CD8-positive, alpha-beta memory T cell (primary cell): ENCODE measurements at regions not wholly inside any gene's neighbourhood (a gene's known extent, or its start where the extent isn't known, plus 50 kb on each side); places are given as distances from the start of the nearest gene placed in this dataset.
"Not testable (repeated sequence)": the region's sequence is repeated elsewhere in the genome, so short reads cannot be mapped to it uniquely, and the experiment has no call there.

Experiments used
- CTCF ChIA-PET: fragments of 350-600 bp; sonication (Branson Sonifier 250); formaldehyde crosslinking; loops from one replicate; lab custom pipeline; 2021; ENCODE audit warnings: antibody characterized with exemption; lab: Charles Lee
- POLR2A ChIA-PET: fragments of 350-600 bp; sonication (Branson Sonifier 250); formaldehyde crosslinking; loops from one replicate; lab custom pipeline; 2021; ENCODE audit warnings: antibody characterized with exemption; lab: Charles Lee
- DNase-seq, 5 donors: peaks; one replicate each; pipeline versions ENCODE4 v3.0.0 to v3.0.0-alpha.2; 2020 to 2022; ENCODE audit warnings: mixed read lengths in 1 of 5
- H3K27ac ChIP-seq: one replicate; pipeline ENCODE4 v1.7.0; 2013; ENCODE audit warnings: low read depth, mild to moderate bottlenecking, low read length, moderate library complexity
- H3K27me3 ChIP-seq: 2 replicates; pipeline ENCODE4 v1.7.0; 2013; ENCODE audit warnings: low read length, mild to moderate bottlenecking; ENCODE audit not compliant: insufficient read depth, poor library complexity, severe bottlenecking
- H3K36me3 ChIP-seq: 2 replicates; pipeline ENCODE4 v1.7.0; 2013; ENCODE audit warnings: mild to moderate bottlenecking, low read length, moderate library complexity; ENCODE audit not compliant: insufficient read depth
- H3K4me1 ChIP-seq: 2 replicates; pipeline ENCODE4 v1.7.0; 2013; ENCODE audit warnings: mild to moderate bottlenecking, low read length, moderate library complexity; ENCODE audit not compliant: insufficient read depth
- H3K4me3 ChIP-seq: 2 replicates; pipeline ENCODE4 v1.7.0; 2013; ENCODE audit warnings: mild to moderate bottlenecking, low read length
- H3K9me3 ChIP-seq: 2 replicates; pipeline ENCODE4 v1.7.0; 2013; ENCODE audit warnings: mild to moderate bottlenecking, low read length
- H3K27ac Mint-ChIP-seq, 8 donors: one replicate each; pipeline ENCODE4 v1.8.0; 2020 to 2021; ENCODE audit warnings: mixed read lengths in 8 of 8, mild to moderate bottlenecking in 6 of 8, inconsistent platforms in 3 of 8, moderate library complexity in 3 of 8
- H3K27me3 Mint-ChIP-seq, 2 donors: one replicate each; pipeline ENCODE4 v1.8.0; 2020 to 2021; ENCODE audit warnings: mixed read lengths in 2 of 2, mild to moderate bottlenecking in 1 of 2, moderate library complexity in 1 of 2
- H3K36me3 Mint-ChIP-seq, 3 donors: one replicate each; pipeline ENCODE4 v1.8.0; 2020 to 2021; ENCODE audit warnings: mixed read lengths in 3 of 3, inconsistent platforms in 1 of 3, mild to moderate bottlenecking in 1 of 3
- H3K4me1 Mint-ChIP-seq, 3 donors: one replicate each; pipeline ENCODE4 v1.8.0; 2020 to 2021; ENCODE audit warnings: mixed read lengths in 3 of 3, inconsistent platforms in 1 of 3, mild to moderate bottlenecking in 1 of 3
- H3K4me3 Mint-ChIP-seq, 7 donors: one replicate each; pipeline ENCODE4 v1.8.0; 2020 to 2021; ENCODE audit warnings: mixed read lengths in 7 of 7, mild to moderate bottlenecking in 6 of 7, moderate library complexity in 4 of 7, inconsistent platforms in 2 of 7
- H3K9me3 Mint-ChIP-seq, 5 donors: one replicate each; pipeline ENCODE4 v1.8.0; 2020 to 2022; ENCODE audit warnings: mixed read lengths in 5 of 5, mild to moderate bottlenecking in 3 of 5, moderate library complexity in 2 of 5, inconsistent platforms in 1 of 5

GRCh38 chr1:99496067-99496466, 149.8 kb upstream of the PALMD start:
- no peaks in the 10 kb centered on the region for H3K9me3 ChIP-seq
- peak overlapping the region in 1 of 7 donors; percentile 4 for H3K4me3 Mint-ChIP-seq

DNA sequence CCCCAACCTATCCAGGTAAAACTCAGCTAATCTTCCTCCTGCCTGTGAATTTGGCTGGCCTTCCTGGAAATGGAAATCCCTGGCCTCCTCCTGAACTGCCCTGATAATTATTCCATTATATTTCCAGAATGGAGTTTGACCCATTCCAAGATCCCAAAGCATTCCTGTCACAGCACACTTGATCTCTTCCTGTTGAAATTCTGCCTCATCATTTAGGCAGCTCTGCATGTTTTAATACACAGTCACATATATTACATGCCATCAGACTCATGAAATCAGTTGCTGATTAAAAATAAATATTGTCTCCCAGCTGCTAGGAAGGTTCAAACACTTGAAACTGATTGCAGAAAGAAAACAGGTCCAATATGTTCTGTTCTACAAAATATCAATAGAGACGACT, 148.2 kb upstream of the PALMD start:
- H3K4me1 Mint-ChIP-seq = no peaks in the 10 kb centered on the region

More at GRCh38 chr1:99496067-99496466, 149.8 kb upstream of the PALMD start:
- POLR2A ChIA-PET = no interaction called here
- CTCF ChIA-PET = no interaction called here
- Mint-ChIP-seq H3K27me3 (peaks cover 0 to 2% of the 10 kb centered on the region in 2 donors), H3K36me3 (no peaks in the 10 kb centered on the region), H3K9me3 (no peaks in the 10 kb centered on the region), H3K4me1 (no peaks in the 10 kb centered on the region), H3K27ac (no peak overlapping the region)
- no peak for DNase-seq
- no peaks in the 10 kb centered on the region for H3K4me1 ChIP-seq
- H3K4me3 ChIP-seq = no peak overlapping the region
- H3K27me3 ChIP-seq = no peaks in the 10 kb centered on the region
- H3K36me3 ChIP-seq = no peaks in the 10 kb centered on the region
- no peak overlapping the region for H3K27ac ChIP-seq

GRCh38 chr1:99500541-99500940, 145.4 kb upstream of the PALMD start:
- H3K27ac ChIP-seq = no peak overlapping the region
- no peaks in the 10 kb centered on the region for H3K9me3 ChIP-seq
- no peak overlapping the region for H3K4me3 ChIP-seq
- no peaks in the 10 kb centered on the region for H3K4me1 Mint-ChIP-seq
- no peaks in the 10 kb centered on the region for H3K9me3 Mint-ChIP-seq
- H3K36me3 ChIP-seq = no peaks in the 10 kb centered on the region
- no peak overlapping the region for H3K4me3 Mint-ChIP-seq
- H3K36me3 Mint-ChIP-seq = no peaks in the 10 kb centered on the region
- H3K27ac Mint-ChIP-seq = no peak overlapping the region
- ChIA-PET POLR2A (no interaction called here), CTCF (no interaction called here)
- no peaks in the 10 kb centered on the region for H3K27me3 ChIP-seq
- no peak for DNase-seq
- no peaks in the 10 kb centered on the region for H3K4me1 ChIP-seq
- H3K27me3 Mint-ChIP-seq = peaks cover 0 to 2% of the 10 kb centered on the region in 2 donors

More for the DNA sequence above, 148.2 kb upstream of the PALMD start:
- H3K36me3 Mint-ChIP-seq = no peaks in the 10 kb centered on the region
- no peak for DNase-seq
- CTCF ChIA-PET = no interaction called here
- Histone ChIP-seq H3K27ac (no peak overlapping the region), H3K4me1 (no peaks in the 10 kb centered on the region), H3K27me3 (no peaks in the 10 kb centered on the region), H3K4me3 (no peak overlapping the region), H3K36me3 (no peaks in the 10 kb centered on the region), H3K9me3 (no peaks in the 10 kb centered on the region)
- no peaks in the 10 kb centered on the region for H3K9me3 Mint-ChIP-seq
- POLR2A ChIA-PET = no interaction called here
- peaks cover 0 to 2% of the 10 kb centered on the region in 2 donors for H3K27me3 Mint-ChIP-seq
- H3K27ac Mint-ChIP-seq = no peak overlapping the region
- no peak overlapping the region for H3K4me3 Mint-ChIP-seq

DNA sequence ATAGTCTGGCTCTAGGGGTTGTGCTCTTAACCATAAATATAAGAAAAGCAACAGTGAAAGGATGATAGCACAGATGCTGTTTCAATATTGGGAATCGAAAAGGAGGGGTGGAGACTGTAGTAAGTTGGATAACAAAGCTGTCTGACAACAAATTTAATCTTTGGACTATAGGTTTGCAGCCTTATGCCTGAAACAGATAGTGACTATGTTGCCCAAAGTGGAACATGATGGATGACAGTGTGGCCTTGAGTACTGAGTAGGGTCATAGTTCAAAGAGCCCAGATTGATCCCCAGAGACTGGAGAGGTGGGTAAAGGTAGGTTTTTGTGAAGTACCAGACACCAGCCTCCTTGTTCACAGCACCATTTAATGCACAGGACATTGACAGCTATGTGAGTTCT, 144.0 kb upstream of the PALMD start:
- H3K36me3 Mint-ChIP-seq = no peaks in the 10 kb centered on the region
- no peaks in the 10 kb centered on the region for H3K36me3 ChIP-seq
- H3K27me3 ChIP-seq = no peaks in the 10 kb centered on the region
- H3K4me3 Mint-ChIP-seq = no peak overlapping the region
- H3K4me1 Mint-ChIP-seq = no peaks in the 10 kb centered on the region
- H3K27ac ChIP-seq = no peak overlapping the region
- ChIA-PET POLR2A (no interaction called here), CTCF (no interaction called here)
- H3K27ac Mint-ChIP-seq = no peak overlapping the region
- no peaks in the 10 kb centered on the region for H3K9me3 ChIP-seq
- H3K4me1 ChIP-seq = no peaks in the 10 kb centered on the region
- DNase-seq = no peak
- no peaks in the 10 kb centered on the region for H3K9me3 Mint-ChIP-seq
- H3K27me3 Mint-ChIP-seq = peaks cover 0 to 3% of the 10 kb centered on the region in 2 donors
- H3K4me3 ChIP-seq = no peak overlapping the region

- POLR2A ChIA-PET = no interaction called here
- CTCF ChIA-PET = no interaction called here
- Histone ChIP-seq H3K27ac (no peak overlapping the region), H3K4me1 (no peaks in the 10 kb centered on the region), H3K4me3 (no peak overlapping the region), H3K36me3 (no peaks in the 10 kb centered on the region), H3K27me3 (no peaks in the 10 kb centered on the region), H3K9me3 (no peaks in the 10 kb centered on the region)
- H3K4me3 Mint-ChIP-seq = no peak overlapping the region
- H3K9me3 Mint-ChIP-seq = peaks cover 0 to 2% (median 0%) of the 10 kb centered on the region in 5 donors
- H3K36me3 Mint-ChIP-seq = no peaks in the 10 kb centered on the region
- DNase-seq = no peak
- peaks cover 0 to 3% of the 10 kb centered on the region in 2 donors for H3K27me3 Mint-ChIP-seq
- H3K4me1 Mint-ChIP-seq = no peaks in the 10 kb centered on the region
- no peak overlapping the region for H3K27ac Mint-ChIP-seq
Measured at GRCh38 chr1:99502400-99502799, 143.5 kb upstream of the PALMD start.

GRCh38 chr1:99503276-99503747, 142.6 kb upstream of the PALMD start:
- Mint-ChIP-seq H3K4me3 (no peak overlapping the region), H3K4me1 (no peaks in the 10 kb centered on the region), H3K36me3 (no peaks in the 10 kb centered on the region), H3K27ac (no peak overlapping the region), H3K27me3 (peaks cover 0 to 1% of the 10 kb centered on the region in 2 donors), H3K9me3 (peaks cover 0 to 2% (median 0%) of the 10 kb centered on the region in 5 donors)
- POLR2A ChIA-PET = no interaction called here
- DNase-seq = no peak
- Histone ChIP-seq H3K4me3 (no peak overlapping the region), H3K4me1 (no peaks in the 10 kb centered on the region), H3K27ac (no peak overlapping the region), H3K27me3 (no peaks in the 10 kb centered on the region), H3K36me3 (no peaks in the 10 kb centered on the region), H3K9me3 (no peaks in the 10 kb centered on the region)
- CTCF ChIA-PET = no interaction called here

- no peaks in the 10 kb centered on the region for H3K27me3 ChIP-seq
- no peaks in the 10 kb centered on the region for H3K4me1 Mint-ChIP-seq
- no peak for DNase-seq
- H3K4me3 Mint-ChIP-seq = no peak overlapping the region
- H3K27ac Mint-ChIP-seq = no peak overlapping the region
- no peaks in the 10 kb centered on the region for H3K9me3 ChIP-seq
- no peak overlapping the region for H3K4me3 ChIP-seq
- no peaks in the 10 kb centered on the region for H3K4me1 ChIP-seq
- H3K36me3 ChIP-seq = no peaks in the 10 kb centered on the region
- ChIA-PET CTCF (no interaction called here), POLR2A (no interaction called here)
- H3K27me3 Mint-ChIP-seq = peaks cover 0 to 1% of the 10 kb centered on the region in 2 donors
- H3K9me3 Mint-ChIP-seq = peaks cover 0 to 2% (median 0%) of the 10 kb centered on the region in 5 donors
- H3K36me3 Mint-ChIP-seq = no peaks in the 10 kb centered on the region
- H3K27ac ChIP-seq = no peak overlapping the region
Measured at GRCh38 chr1:99504287-99504686, 141.6 kb upstream of the PALMD start.

DNA sequence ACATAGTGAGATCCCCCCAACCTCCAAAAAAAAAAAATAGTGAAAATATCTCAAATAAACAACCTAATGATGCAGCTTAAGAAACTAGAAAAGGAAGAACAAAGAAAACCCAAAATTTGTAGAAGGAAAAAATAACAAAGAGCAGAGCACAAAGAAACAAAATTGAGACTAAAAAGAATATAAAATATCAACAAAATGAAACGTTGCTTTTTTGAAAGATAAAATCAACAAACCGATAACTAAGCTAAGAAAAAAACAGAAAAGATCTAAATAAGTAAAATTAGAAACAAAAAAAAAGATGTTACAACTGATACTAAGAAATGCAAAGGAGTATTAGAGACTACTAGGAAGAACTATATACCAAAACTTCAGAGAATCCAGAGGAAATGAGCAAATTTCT, 139.3 kb upstream of the PALMD start:
- ChIA-PET POLR2A (no interaction called here), CTCF (no interaction called here)
- no peaks in the 10 kb centered on the region for H3K4me1 Mint-ChIP-seq

GRCh38 chr1:99507446-99507845, 138.5 kb upstream of the PALMD start:
- H3K27me3 Mint-ChIP-seq, DNase-seq, H3K4me3 ChIP-seq, H3K36me3 Mint-ChIP-seq, H3K4me1 Mint-ChIP-seq, H3K27me3 ChIP-seq, H3K36me3 ChIP-seq, H3K27ac ChIP-seq, H3K4me1 ChIP-seq, H3K4me3 Mint-ChIP-seq, H3K27ac Mint-ChIP-seq, H3K9me3 Mint-ChIP-seq, POLR2A ChIA-PET, H3K9me3 ChIP-seq, CTCF ChIA-PET: not testable (repeated sequence)

More for the DNA sequence above, 139.3 kb upstream of the PALMD start:
- Histone ChIP-seq H3K4me3 (no peak overlapping the region), H3K36me3 (no peaks in the 10 kb centered on the region), H3K27me3 (no peaks in the 10 kb centered on the region), H3K27ac (no peak overlapping the region), H3K4me1 (no peaks in the 10 kb centered on the region), H3K9me3 (no peaks in the 10 kb centered on the region)
- peaks cover 0 to 1% of the 10 kb centered on the region in 2 donors for H3K27me3 Mint-ChIP-seq
- H3K27ac Mint-ChIP-seq = no peak overlapping the region
- H3K36me3 Mint-ChIP-seq = no peaks in the 10 kb centered on the region
- H3K9me3 Mint-ChIP-seq = peaks cover 0 to 3% (median 0%) of the 10 kb centered on the region in 5 donors
- DNase-seq = no peak
- H3K4me3 Mint-ChIP-seq = no peak overlapping the region
